NB4 (cell line): ENCODE measurements at regions not wholly inside any gene's neighbourhood (a gene's known extent, or its start where the extent isn't known, plus 50 kb on each side); places are given as distances from the start of the nearest gene placed in this dataset.

Experiments used
- CTCF ChIP-seq: IDR thresholded peaks from one replicate; pipeline ENCODE4 v1.5.1; 2012; ENCODE audit warnings: low read depth, low read length
- MAX ChIP-seq: IDR thresholded peaks from 2 replicates; pipeline ENCODE4 v1.6.1; 2011; ENCODE audit warnings: low read depth, low read length
- POLR2A ChIP-seq: IDR thresholded peaks from 2 replicates; pipeline ENCODE4 v1.6.1; 2011; ENCODE audit warnings: mild to moderate bottlenecking; ENCODE audit not compliant: insufficient read length; ENCODE audit errors: extremely low read depth

GRCh38 chr6:78618970-78619369 lies 248.4 kb upstream of the IRAK1BP1 start:
- peak; percentile 1 for TF ChIP-seq CTCF
- no peak for TF ChIP-seq MAX
- TF ChIP-seq POLR2A = no peak
